Gastroesophageal sphincter (tissue), 3 donors: ENCODE measurements at regions not wholly inside any gene's neighbourhood (a gene's known extent, or its start where the extent isn't known, plus 50 kb on each side); places are given as distances from the start of the nearest gene placed in this dataset.

ENCODE experiments used
- CTCF ChIP-seq, 4 experiments: fragments of 200-600 bp in 2 of 4; fragments of 450-650 bp in 2 of 4; sonication (generic) in 1 of 4; IDR thresholded peaks; one replicate each; pipeline ENCODE4 v1.5.1; 2017 to 2019; ENCODE audit warnings: antibody characterized with exemption in 4 of 4, mild to moderate bottlenecking in 2 of 4, moderate library complexity in 2 of 4
- POLR2A ChIP-seq, 2 donors: fragments of 450-650 bp; IDR thresholded peaks; one replicate each; pipeline ENCODE4 v1.6.1; 2017; ENCODE audit warnings: antibody characterized with exemption in 2 of 2, mild to moderate bottlenecking in 2 of 2, moderate library complexity in 1 of 2
- POLR2AphosphoS5 ChIP-seq: sonication (generic); formaldehyde crosslinking; IDR thresholded peaks from one replicate; pipeline ENCODE4 v1.6.1; 2017; ENCODE audit warnings: antibody characterized with exemption

- no peak for TF ChIP-seq CTCF (IDR thresholded peaks at IDR 0.05)
- no peak for TF ChIP-seq POLR2AphosphoS5
- no peak for TF ChIP-seq POLR2A (IDR thresholded peaks at IDR 0.05)
These were observed 67.7 kb upstream of the TBX3 start for GRCh38 chr12:114751712-114752111.
